ENCODE measurements at regions not wholly inside any gene's neighbourhood (a gene's known extent, or its start where the extent isn't known, plus 50 kb on each side); places are given as distances from the start of the nearest gene placed in this dataset.

GRCh38 chr17:70810609-70811008 lies 641.3 kb downstream of the KCNJ2 start:
- Histone ChIP-seq H3K9ac (ENCODE audit: low read depth, low read length) (no peak overlapping the region), H3K36me3 (ENCODE audit: insufficient read depth, low read length) (no peaks in the 10 kb centered on the region), H3K9me3 (ENCODE audit: control insufficient read depth, insufficient read depth, low read length) (peaks cover 2% of the 10 kb centered on the region; the same call in 1 of the 2 replicates), H3K4me1 (ENCODE audit: insufficient read depth, low read length) (no peaks in the 10 kb centered on the region)

GRCh38 chr17:70813355-70813930 lies 644.1 kb downstream of the KCNJ2 start:
- no peak overlapping the region for H3K9ac ChIP-seq (ENCODE audit: low read depth, low read length)
- no peaks in the 10 kb centered on the region for H3K36me3 ChIP-seq (ENCODE audit: insufficient read depth, low read length)
- H3K4me1 ChIP-seq (ENCODE audit: insufficient read depth, low read length) = no peaks in the 10 kb centered on the region
- no peaks in the 10 kb centered on the region for H3K9me3 ChIP-seq (ENCODE audit: control insufficient read depth, insufficient read depth, low read length)

- H3K9ac ChIP-seq (ENCODE audit: low read depth, low read length) = no peak overlapping the region
- H3K4me1 ChIP-seq (ENCODE audit: insufficient read depth, low read length) = no peaks in the 10 kb centered on the region
- no peaks in the 10 kb centered on the region for H3K36me3 ChIP-seq (ENCODE audit: insufficient read depth, low read length)
- H3K9me3 ChIP-seq (ENCODE audit: control insufficient read depth, insufficient read depth, low read length) = 0 out of 2 replicates have a peak, but pooled peaks cover 3% of the 10 kb centered on the region
These were observed 649.9 kb downstream of the KCNJ2 start for GRCh38 chr17:70819183-70819582.

GRCh38 chr17:70820276-70820675 lies 650.9 kb downstream of the KCNJ2 start:
- Histone ChIP-seq H3K36me3 (ENCODE audit: insufficient read depth, low read length) (no peaks in the 10 kb centered on the region), H3K9me3 (ENCODE audit: control insufficient read depth, insufficient read depth, low read length) (0 out of 2 replicates have a peak, but pooled peaks cover 3% of the 10 kb centered on the region), H3K9ac (ENCODE audit: low read depth, low read length) (no peak overlapping the region), H3K4me1 (ENCODE audit: insufficient read depth, low read length) (no peaks in the 10 kb centered on the region)

GRCh38 chr17:70825321-70826125 lies 656.2 kb downstream of the KCNJ2 start:
- Histone ChIP-seq H3K4me1 (ENCODE audit: insufficient read depth, low read length) (no peaks in the 10 kb centered on the region), H3K9me3 (ENCODE audit: control insufficient read depth, insufficient read depth, low read length) (0 out of 2 replicates have a peak, but pooled peaks cover 3% of the 10 kb centered on the region), H3K9ac (ENCODE audit: low read depth, low read length) (no peak overlapping the region), H3K36me3 (ENCODE audit: insufficient read depth, low read length) (no peaks in the 10 kb centered on the region)

GRCh38 chr17:70829876-70830275 lies 660.5 kb downstream of the KCNJ2 start:
- H3K4me1 ChIP-seq (ENCODE audit: insufficient read depth, low read length) = no peaks in the 10 kb centered on the region
- H3K9me3 ChIP-seq (ENCODE audit: control insufficient read depth, insufficient read depth, low read length) = no peaks in the 10 kb centered on the region
- H3K9ac ChIP-seq (ENCODE audit: low read depth, low read length) = no peak overlapping the region
- no peaks in the 10 kb centered on the region for H3K36me3 ChIP-seq (ENCODE audit: insufficient read depth, low read length)

- H3K36me3 ChIP-seq (ENCODE audit: insufficient read depth, low read length) = no peaks in the 10 kb centered on the region
- no peaks in the 10 kb centered on the region for H3K4me1 ChIP-seq (ENCODE audit: insufficient read depth, low read length)
- H3K9ac ChIP-seq (ENCODE audit: low read depth, low read length) = no peak overlapping the region
- no peaks in the 10 kb centered on the region for H3K9me3 ChIP-seq (ENCODE audit: control insufficient read depth, insufficient read depth, low read length)
These were observed 664.7 kb downstream of the KCNJ2 start for GRCh38 chr17:70834039-70834438.

- H3K36me3 ChIP-seq (ENCODE audit: insufficient read depth, low read length) = no peaks in the 10 kb centered on the region
- no peak overlapping the region for H3K9ac ChIP-seq (ENCODE audit: low read depth, low read length)
- H3K4me1 ChIP-seq (ENCODE audit: insufficient read depth, low read length) = no peaks in the 10 kb centered on the region
- 0 out of 2 replicates have a peak, but pooled peaks cover 1% of the 10 kb centered on the region for H3K9me3 ChIP-seq (ENCODE audit: control insufficient read depth, insufficient read depth, low read length)
These were observed 679.5 kb downstream of the KCNJ2 start for GRCh38 chr17:70848785-70849184.

- no peaks in the 10 kb centered on the region for H3K36me3 ChIP-seq (ENCODE audit: insufficient read depth, low read length)
- H3K9me3 ChIP-seq (ENCODE audit: control insufficient read depth, insufficient read depth, low read length) = no peaks in the 10 kb centered on the region; the same call in 1 of the 2 replicates
- H3K4me1 ChIP-seq (ENCODE audit: insufficient read depth, low read length) = peaks cover 4% of the 10 kb centered on the region; the same call in 1 of the 2 replicates
- no peak overlapping the region for H3K9ac ChIP-seq (ENCODE audit: low read depth, low read length)
These were observed 686.2 kb downstream of the KCNJ2 start for GRCh38 chr17:70855401-70856054.

- no peak overlapping the region for H3K9ac ChIP-seq (ENCODE audit: low read depth, low read length)
- peaks cover 4% of the 10 kb centered on the region; the same call in 1 of the 2 replicates for H3K4me1 ChIP-seq (ENCODE audit: insufficient read depth, low read length)
These were observed 688.0 kb downstream of the KCNJ2 start for GRCh38 chr17:70857351-70857750.

GRCh38 chr17:70859829-70860228 lies 690.5 kb downstream of the KCNJ2 start:
- Histone ChIP-seq H3K4me1 (ENCODE audit: insufficient read depth, low read length) (peaks cover 4% of the 10 kb centered on the region; the same call in 1 of the 2 replicates), H3K9ac (ENCODE audit: low read depth, low read length) (no peak overlapping the region), H3K9me3 (ENCODE audit: control insufficient read depth, insufficient read depth, low read length) (peaks cover 25% of the 10 kb centered on the region), H3K36me3 (ENCODE audit: insufficient read depth, low read length) (peaks cover 5% of the 10 kb centered on the region; the same call in 1 of the 2 replicates)

More at GRCh38 chr17:70857351-70857750, 688.0 kb downstream of the KCNJ2 start:
- Histone ChIP-seq H3K9me3 (ENCODE audit: control insufficient read depth, insufficient read depth, low read length) (peaks cover 9% of the 10 kb centered on the region), H3K36me3 (ENCODE audit: insufficient read depth, low read length) (peaks cover 5% of the 10 kb centered on the region; the same call in 1 of the 2 replicates)

- Histone ChIP-seq H3K36me3 (ENCODE audit: insufficient read depth, low read length) (peaks cover 5% of the 10 kb centered on the region; the same call in 1 of the 2 replicates), H3K4me1 (ENCODE audit: insufficient read depth, low read length) (no peaks in the 10 kb centered on the region), H3K9me3 (ENCODE audit: control insufficient read depth, insufficient read depth, low read length) (peaks cover 29% of the 10 kb centered on the region), H3K9ac (ENCODE audit: low read depth, low read length) (no peak overlapping the region)
These were observed 693.0 kb downstream of the KCNJ2 start for GRCh38 chr17:70862295-70862694.

- Histone ChIP-seq H3K36me3 (ENCODE audit: insufficient read depth, low read length) (peaks cover 5% of the 10 kb centered on the region; the same call in 1 of the 2 replicates), H3K9me3 (ENCODE audit: control insufficient read depth, insufficient read depth, low read length) (peaks cover 29% of the 10 kb centered on the region), H3K4me1 (ENCODE audit: insufficient read depth, low read length) (no peaks in the 10 kb centered on the region), H3K9ac (ENCODE audit: low read depth, low read length) (no peak overlapping the region)
These were observed 694.3 kb downstream of the KCNJ2 start for GRCh38 chr17:70863436-70864248.

Data from ES-I3 (cell line).